HG02981 (cell line): ENCODE measurements at regions not wholly inside any gene's neighbourhood (a gene's known extent, or its start where the extent isn't known, plus 50 kb on each side); places are given as distances from the start of the nearest gene placed in this dataset.
"Not testable (repeated sequence)": the region's sequence is repeated elsewhere in the genome, so short reads cannot be mapped to it uniquely, and the experiment has no call there.

Experiments used
- ATAC-seq: cut with Tn5 transposase; IDR thresholded peaks from one replicate; pipeline ENCODE4 v1.9.1; 2021; ENCODE audit warnings: mild to moderate bottlenecking, moderate library complexity; ENCODE audit not compliant: unreplicated experiment

DNA sequence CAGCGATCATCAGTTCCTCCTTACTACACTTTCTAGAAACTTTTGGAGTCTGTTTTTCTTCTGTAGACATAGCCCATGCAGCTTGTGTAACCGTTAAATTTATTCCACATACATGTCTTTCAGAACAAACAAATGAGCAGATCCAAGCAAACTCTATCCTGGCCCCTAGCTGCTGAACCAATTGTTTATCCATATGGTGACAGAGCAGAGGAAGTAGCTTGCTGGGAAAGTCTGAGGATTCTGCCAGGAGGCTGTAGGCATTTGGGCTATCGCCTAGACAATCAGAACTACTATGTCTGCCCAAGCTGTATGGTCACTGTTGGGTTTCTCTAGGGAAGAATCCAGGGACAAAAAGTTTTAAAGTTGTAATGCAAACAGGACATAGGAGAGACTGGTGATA lies 343.7 kb downstream of the SPRY2 start:
- no peak for ATAC-seq

DNA sequence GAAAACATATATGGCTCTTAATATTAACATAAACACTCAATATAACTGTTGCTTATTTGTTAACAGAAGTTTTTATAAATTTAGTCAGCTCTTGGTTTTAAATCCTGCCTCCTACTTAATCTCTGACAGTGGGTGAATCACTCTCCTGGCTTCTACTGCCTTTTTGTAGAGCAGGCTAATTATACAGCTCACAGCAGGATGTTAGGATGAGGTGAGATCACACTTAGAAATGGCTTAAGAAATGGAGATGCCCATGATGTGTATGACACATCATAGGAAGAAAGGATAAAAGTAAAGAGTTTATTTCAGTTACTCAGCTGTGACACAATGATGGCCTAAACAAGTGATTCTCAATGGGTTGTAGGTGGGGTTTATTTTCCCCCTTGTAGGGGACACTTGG lies 345.6 kb downstream of the SPRY2 start:
- ATAC-seq = no peak

DNA sequence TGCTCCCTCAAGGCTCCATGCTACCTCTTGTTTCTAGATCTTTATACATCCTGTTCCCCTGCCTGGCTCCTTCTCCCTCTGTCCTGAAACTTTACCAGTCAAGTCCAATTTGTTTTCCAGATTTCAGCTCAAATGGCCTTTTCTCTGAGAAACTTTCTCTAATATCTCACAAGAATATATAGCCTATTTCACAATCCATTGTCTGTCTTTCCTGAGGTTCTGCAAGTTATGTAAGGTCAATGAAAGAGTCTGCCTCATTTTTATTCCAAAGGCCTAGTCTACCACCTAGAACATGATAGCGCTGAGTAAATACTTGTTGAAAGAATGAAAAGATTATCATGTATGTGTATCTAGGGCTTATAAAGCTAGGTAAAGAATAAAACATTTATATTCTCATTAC lies 348.8 kb downstream of the SPRY2 start:
- no peak for ATAC-seq

DNA sequence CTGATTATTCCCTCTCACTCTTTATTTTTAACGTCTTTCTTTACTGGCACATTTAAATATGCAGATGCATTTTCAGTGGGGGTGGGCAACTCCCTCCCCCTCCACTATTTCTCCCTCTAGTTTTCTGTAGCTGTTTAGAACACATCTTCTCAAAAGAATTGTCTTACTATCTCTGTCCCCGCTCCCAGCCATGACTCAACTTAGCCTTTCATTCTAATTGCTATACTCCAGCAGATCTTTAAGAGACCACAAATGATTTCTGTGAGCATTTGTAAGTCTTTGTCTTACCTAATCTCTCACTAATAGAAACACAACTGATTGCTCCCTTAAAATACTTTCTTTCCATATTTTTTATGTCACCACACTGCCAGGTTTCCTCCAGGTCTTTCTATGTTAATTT lies 350.9 kb downstream of the SPRY2 start:
- ATAC-seq = no peak

DNA sequence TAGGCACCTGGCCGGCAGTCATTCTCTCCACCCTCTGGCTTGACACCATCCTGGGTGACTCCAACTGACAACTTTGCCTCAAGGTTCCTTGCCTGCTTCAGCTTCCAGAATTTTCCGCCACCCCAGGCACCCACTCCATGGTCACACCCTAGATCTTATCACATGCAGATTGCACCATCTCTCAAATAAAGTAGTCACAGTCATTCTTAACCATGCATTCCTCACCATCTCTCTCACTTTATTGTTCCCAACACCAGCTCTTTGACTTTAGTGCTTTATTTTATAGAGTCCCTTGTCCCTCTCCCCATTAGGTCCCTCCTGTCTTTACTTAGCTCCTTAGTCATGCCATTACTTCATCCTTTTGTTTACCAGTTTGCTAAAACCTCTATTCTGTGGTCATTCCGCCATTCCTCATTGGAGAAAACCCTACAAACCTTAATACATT lies 351.7 kb downstream of the SPRY2 start:
- no peak for ATAC-seq

DNA sequence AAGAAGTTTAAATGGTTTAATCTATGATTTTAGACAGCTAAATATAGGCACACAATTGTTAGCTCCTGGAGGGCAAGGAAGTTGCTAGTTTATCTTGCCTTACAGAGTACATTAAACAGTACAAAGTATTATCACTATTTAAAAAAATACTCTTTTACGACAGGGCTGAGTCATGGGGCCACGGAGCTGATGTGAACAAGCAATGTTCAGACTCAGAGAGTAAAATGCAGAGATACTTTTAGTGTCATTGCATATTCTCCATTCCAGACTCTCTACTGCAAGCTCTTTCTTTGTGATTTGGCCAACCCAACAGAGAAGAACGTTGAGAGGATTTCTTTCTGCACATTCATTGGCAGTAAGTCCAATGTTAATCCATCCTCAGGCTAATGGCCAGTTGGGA lies 352.4 kb downstream of the SPRY2 start:
- ATAC-seq = no peak

DNA sequence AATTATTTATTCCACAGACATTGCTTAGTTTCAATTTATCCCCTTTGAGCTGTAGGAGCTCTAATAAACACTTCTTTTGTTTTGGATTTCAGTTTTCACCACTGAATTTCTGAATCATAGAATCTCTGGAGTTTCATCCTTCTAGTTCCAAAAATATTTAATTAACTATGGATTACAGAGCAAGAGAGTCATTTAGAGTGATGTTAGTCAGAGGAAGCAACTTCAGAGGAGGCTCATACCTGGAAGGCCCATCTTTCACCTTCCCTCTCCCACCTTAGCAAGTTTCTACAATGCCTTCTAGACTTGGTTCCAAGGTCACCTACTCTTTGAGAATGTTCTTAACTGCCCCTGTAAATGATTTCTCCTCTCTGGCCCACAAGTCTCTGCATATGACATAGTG lies 353.2 kb downstream of the SPRY2 start:
- no peak for ATAC-seq

DNA sequence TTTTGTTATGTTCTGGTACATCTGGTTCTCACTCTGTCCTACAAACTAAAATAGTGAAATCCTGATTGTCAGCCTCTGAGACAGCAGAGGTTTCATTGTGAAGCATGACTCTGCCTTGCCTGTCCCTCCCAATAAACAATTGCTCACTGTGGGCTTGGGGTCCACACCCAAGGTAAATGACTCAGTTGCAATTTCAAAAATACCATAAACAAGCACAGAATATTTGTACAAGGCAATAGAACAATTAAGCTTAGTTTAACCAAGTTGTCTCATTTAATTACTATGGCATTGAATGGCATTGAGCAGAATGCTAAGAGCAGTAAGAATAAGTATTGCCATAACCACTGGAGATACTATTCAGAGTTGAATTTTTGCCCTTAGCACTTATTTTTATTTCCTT lies 353.6 kb downstream of the SPRY2 start:
- no peak for ATAC-seq

DNA sequence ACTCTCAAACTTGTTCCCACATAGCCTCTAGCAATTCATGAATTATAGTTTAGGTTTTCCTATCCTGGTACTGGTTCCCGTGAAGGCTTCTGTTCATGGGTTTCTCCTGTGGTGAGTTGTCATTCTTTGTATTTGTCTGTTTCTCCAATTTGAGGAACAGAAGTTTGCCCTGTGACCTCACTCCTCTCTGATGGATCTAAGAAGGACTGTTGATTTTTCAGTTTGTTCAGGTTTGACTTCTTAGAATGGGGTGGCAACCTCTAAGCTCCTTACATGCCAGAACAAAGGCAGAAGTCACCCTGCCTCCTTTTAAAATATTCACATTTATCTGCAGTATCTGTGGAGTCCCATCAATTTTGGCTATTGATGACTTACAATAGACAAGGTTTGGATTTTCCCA lies 354.0 kb downstream of the SPRY2 start:
- no peak for ATAC-seq

DNA sequence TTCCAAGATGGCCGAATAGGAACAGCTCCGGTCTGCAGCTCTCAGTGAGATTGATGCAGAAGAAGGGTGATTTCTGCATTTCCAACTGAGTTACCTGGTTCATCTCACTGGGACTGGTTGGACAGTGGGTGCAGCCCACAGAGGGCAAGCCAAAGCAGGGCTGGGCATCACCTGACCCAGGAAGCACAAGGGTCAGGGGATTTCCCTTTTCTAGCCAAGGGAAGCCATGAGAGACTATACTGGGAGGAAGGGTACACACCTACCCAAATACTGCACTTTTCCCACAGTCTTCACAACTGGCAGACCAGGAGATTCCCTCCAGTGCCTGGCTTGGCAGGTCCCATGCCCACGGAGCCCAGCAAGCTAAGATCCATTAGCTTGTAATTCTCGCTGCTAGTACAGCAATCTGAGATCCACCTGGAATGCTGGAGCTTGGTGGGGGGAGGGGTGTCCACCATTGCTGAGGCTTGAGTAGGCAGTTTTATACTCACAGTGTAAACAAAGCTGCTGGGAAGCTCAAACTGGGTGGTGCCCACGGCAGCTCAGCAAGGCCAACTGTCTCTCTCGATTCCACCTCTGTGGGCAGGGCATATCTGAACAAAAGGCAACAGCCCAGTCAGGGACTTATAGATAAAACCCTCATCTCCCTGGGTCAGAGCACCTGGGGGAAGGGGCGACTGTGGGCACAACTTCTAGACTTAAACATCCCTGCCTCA lies 365.8 kb downstream of the SPRY2 start:
- not testable (repeated sequence) for ATAC-seq

DNA sequence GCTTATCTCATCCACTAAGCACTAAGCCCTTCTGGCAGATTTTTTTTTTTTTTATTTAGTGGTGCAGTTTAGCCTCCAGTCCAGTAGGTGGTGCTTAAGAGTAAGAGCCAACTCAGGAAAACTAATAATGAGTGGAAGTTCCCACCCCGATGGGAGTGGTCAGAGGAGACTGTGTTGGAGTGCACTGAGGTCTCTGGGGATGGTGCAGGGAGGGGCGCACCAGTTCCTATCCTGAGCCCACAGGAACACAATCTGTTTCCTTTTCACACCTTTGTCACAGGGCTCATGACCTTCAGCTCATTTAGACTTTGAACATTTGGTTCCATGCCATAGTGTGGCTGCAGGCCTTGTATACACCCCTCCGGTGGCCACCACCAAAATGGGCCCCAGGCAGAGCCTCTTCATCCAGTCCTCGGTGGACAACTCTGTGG lies 367.4 kb downstream of the SPRY2 start:
- peak; percentile 85 for ATAC-seq

DNA sequence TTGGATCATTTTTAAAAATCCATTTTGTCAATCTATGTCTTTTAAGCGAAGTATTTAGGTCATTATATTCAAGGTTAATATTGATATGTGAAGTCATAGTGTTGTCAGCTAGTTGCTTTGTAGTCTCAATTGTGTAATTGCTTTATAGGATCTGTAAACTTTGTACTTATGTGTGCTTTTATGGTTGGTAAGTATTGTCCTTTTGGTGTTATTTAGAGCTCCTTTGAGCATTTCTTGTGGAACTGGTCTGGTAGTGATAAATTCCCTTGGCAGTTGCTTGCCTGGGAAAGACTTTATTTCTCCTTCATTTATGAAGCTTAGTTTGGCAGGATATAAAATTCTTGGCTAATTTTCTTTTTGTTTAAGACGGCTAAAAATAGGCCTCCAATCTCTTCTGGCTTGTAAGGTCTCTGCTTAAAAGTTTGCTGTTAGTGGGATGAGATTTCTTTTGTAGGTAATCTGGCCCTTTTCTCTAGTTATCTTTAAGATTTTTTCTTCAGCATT lies 368.8 kb downstream of the SPRY2 start:
- ATAC-seq = no peak

DNA sequence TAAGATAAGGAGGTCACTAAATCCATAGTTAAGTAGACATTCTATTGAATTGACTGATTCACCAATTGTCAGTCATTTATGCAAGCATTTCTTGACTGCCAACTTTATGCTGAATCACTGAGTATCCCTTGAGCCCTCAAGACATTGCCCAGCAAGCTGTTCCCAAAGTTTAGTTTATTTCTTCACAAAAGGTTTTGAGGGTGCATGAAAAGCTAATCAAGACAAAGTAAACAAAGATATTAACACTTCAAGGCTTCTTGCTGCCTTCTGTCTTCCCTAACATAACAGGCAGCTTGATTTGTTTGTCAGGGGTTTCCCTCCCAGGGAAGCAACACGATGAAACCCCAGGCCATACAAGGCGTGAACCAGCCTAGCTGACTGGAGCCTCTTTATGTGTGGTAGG lies 374.4 kb downstream of the SPRY2 start:
- no peak for ATAC-seq

DNA sequence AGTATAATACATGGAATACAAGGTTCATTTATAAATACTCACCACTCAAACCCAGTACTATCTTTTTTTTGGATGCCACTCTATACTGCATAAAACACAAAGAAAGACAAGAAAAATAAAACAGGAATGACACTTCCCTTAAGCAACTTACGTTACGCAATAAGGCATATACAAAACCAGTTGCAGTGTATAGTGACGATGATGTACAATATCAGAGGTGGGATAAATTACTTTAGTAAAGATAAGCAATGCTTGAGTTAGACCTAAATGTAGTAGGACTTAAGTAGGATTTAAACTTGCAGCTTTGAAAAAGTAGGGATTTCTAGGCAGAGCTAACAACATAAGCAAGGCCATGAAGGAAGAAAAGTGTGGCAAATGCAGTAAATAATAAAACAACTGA lies 374.9 kb downstream of the SPRY2 start:
- ATAC-seq = no peak

DNA sequence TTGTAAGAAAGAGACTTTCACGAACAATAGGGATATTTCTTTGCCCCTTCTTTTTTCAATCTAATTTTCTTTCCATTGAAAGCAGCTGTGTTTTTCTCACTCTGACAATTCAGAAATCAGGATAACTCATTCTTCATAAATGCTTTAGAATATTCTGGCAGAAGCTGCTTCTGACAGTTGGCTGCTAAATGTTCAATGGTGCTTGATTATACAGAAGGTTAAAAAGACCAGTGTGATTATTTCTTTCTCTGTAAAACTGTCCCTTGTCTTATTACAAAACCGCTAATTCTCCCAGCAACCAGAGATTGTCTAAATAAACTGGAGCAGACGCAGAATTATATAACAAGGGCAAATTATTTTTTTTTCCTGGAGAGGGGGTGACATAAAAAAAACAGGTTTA lies 394.4 kb downstream of the SPRY2 start:
- no peak for ATAC-seq

DNA sequence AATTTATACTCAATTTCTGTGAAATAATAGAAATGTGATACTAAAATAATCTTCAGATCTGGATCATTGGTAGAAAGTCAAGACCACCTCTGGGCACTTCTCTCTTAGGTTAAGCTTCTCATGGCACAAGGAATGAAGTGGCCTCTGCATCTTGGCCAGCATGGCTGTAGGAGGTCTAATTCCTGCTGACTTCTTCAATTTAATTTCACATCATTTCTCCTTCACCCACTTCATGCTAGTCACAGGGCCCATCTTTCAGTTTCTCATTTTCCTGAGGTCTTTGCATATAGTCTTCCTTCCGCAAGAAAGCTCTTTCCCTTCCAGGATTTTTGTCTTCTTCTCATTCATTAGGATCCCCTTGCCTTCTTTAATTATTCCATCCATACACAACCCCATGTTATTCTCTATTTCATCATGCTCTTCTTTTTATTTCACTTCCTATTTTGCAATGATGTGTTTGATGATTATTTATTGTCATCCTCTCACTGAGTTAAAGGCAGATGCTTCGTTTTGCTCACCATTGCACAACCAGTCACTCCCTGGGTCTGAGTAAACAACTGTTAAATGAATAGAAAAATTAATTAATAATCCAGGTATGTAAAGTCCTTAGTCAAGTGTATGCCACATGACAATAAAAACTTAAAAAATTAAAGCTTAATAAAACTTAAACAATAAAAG lies 397.4 kb downstream of the SPRY2 start:
- no peak for ATAC-seq

DNA sequence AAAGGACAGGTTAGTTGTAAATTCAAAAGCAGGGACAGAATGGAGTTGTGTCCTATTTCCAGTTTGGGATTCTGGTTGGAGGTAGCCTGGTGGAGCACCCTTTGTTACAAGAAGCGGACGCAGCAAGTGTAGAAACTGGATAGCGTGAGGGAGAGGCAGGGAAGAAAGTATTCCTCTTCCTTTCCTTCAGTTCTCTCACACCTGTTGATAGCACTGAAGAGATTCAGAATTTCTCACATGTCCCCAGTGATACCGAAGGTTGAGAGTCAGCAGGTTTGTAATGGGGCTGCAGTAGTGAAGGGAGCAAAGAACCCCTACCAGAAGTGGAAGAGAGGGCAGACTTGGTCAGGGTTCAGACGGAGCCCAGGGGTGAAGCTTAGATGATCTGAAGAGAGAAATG lies 399.2 kb downstream of the SPRY2 start:
- no peak for ATAC-seq

DNA sequence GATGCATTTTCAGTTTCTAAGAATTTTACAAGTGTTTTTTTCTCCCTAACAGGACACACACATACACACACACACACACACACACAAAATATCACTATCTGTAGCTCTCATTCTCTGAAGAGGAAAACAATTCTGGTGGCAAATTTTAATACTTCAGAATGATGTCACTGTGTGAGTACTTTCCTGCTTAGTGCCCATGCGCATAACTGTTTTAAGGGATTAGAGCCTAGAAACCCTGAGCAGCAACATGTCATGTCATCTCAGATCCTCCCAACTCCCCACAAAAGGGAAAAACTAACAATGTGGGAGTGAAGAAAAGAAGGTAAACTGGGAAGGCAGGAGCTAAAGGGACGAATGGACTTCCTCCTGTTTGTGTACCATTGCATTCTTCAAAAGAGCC lies 401.2 kb downstream of the SPRY2 start:
- ATAC-seq = no peak

DNA sequence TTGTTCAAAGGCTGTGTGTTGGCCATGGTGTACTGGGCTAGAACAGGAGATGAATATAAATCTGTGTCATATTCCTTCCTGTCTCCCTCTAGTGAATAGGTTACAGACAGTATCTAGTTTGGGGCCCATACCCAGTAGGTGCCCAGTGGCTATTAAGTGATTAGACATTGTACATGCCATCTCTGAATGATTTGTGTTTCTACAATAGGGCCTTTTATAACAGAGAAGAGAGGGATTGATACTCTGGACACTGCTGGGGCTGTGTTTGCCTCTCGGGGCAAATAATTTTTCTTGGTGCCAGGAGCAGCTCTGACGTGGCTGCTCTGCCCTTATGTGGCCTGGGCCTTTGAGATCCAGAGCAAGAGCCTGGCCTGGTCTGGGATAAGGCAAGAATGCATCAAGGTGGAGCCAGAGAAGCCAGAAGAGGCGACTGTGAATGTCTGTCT lies 403.1 kb downstream of the SPRY2 start:
- no peak for ATAC-seq

DNA sequence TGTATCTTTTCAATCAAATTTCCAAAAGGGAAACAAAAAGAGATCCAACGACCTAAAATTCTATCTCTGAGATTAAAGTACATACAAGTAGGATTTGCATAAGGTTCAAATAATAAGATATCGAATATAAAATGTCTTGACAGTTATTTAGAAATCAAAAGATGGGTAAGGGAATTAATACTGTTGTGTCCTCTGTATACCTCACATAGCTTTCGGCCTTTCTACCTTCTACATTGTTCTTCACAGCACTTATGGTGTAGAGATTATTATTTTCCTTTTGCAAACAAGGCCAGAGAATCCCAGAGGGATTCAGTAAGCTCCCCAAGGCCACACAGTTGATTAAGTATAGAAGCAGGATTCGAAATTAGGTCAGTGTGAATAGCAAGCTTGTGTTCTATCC lies 403.6 kb downstream of the SPRY2 start:
- no peak for ATAC-seq

DNA sequence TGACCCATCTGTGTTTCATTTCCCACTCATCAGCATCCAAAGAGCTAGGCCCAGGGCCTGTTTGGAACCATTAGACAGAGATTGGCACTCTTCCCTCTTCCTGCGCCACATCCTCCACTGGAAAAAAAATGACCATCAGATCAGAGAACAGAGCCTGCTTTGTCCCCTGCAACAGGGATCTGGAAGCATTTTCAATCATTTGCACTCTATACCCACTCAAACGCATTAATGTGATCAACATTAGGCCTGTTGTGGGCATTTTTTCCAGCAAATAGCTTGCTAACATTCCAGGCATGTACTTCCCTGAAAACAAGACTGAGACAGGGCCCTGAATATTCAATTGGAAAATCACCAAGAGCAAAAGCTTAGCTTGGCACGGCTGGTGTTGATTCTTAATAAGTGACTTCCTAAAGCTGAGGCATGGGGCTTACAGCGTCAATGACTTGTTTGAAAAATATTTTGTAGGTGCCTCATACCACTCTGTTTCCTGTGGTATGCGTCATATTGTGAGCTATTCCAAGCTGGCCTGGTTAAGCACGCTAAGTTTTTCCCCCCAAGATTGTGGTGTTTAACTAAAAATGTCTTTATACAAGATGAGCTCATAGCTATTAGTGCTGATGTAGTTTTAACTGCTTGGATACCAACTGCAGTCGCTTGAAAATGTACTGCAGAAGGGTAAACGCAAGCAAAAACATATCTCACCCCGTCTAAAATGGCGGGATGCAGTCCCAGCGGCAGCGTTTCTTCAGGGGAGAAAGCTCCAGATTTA lies 404.4 kb downstream of the SPRY2 start:
- no peak for ATAC-seq

DNA sequence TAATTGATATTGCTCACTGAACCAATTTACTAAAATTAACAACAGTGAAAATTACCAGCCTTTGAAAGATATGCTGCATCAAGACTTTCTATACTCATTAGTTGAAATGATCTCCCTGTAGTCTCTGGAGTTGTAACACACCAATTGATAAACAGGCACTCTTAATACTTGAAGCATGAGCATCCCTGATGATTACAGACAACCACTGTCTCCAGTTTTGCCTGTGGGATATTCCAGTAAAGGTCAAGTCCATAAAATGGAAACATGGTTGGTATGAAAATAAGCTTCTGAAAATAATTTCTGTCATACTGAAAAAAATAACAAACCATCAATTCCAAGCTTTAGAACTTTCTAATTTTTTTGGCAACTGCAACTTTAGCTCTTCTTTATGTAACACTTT lies 405.8 kb downstream of the SPRY2 start:
- no peak for ATAC-seq
